ENCODE measurements at regions not wholly inside any gene's neighbourhood (a gene's known extent, or its start where the extent isn't known, plus 50 kb on each side); places are given as distances from the start of the nearest gene placed in this dataset.

DNA sequence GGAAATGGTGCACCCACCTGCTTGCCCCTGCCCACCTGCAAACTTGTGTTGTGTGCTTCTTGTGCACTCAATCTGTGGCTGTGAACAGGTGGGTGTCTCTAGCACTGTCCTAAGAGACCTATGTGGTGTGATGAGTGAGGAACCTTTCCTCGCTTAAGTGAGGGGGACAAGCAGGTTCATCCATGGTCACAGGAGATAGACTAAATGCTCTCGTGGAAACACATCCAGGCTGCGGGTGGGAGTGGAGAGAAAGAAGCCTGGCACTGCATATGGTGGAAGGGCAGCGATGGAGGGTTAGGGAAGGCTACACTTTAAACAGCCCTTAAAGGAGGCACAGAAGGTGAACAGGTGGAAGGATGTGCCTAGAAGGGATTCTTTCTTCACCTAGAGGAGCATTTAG is 330.9 kb downstream of the CXCL12 start:
- WGBS, 2 donors: 89 to 95% methylated on average over 4 of the region's 4 CpGs
- Histone ChIP-seq H3K4me1 (no peaks in the 10 kb centered on the region), H3K9me3 (no peaks in the 10 kb centered on the region), H3K4me3 (no peak overlapping the region), H3K27me3 (no peaks in the 10 kb centered on the region), H3K36me3 (ENCODE audit: low read depth, missing control alignments) (no peaks in the 10 kb centered on the region), H3K27ac (no peak overlapping the region)
- no peak for DNase-seq
- TF ChIP-seq POLR2A (IDR thresholded peaks at IDR 0.05): no peak
- TF ChIP-seq, protein P1, sequence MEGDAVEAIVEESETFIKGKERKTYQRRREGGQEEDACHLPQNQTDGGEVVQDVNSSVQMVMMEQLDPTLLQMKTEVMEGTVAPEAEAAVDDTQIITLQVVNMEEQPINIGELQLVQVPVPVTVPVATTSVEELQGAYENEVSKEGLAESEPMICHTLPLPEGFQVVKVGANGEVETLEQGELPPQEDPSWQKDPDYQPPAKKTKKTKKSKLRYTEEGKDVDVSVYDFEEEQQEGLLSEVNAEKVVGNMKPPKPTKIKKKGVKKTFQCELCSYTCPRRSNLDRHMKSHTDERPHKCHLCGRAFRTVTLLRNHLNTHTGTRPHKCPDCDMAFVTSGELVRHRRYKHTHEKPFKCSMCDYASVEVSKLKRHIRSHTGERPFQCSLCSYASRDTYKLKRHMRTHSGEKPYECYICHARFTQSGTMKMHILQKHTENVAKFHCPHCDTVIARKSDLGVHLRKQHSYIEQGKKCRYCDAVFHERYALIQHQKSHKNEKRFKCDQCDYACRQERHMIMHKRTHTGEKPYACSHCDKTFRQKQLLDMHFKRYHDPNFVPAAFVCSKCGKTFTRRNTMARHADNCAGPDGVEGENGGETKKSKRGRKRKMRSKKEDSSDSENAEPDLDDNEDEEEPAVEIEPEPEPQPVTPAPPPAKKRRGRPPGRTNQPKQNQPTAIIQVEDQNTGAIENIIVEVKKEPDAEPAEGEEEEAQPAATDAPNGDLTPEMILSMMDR (IDR thresholded peaks at IDR 0.05): no peak
- intact Hi-C loops (cut with DNase I; ENCODE audit: low total_unique reads): no loop called here

DNA sequence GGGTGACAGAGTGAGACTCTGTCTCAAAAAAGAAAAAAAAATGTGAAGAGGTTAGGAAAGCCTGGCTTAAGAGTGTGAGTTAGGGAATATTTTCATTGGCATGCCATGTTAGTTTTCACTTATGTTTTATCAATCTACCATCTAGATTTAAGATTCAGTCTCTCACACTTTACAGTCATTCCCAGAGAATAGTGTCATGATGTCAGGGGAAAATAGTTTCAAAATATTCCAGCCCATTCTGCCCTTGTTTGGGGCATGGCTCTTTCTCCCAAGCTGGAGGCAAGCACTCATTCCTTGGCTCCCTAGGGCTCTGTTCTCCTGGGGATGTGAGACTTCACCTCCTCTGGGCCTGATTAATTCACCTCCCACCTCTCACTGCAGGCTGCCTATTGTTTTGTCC is 331.5 kb downstream of the CXCL12 start:
- Histone ChIP-seq H3K27me3 (no peaks in the 10 kb centered on the region), H3K36me3 (ENCODE audit: low read depth, missing control alignments) (no peaks in the 10 kb centered on the region), H3K27ac (no peak overlapping the region), H3K4me1 (no peaks in the 10 kb centered on the region), H3K4me3 (no peak overlapping the region), H3K9me3 (no peaks in the 10 kb centered on the region)
- TF ChIP-seq, protein P1 (IDR thresholded peaks at IDR 0.05): no peak
- TF ChIP-seq POLR2A (IDR thresholded peaks at IDR 0.05): no peak
- intact Hi-C loops (cut with DNase I; ENCODE audit: low total_unique reads): no loop called here
- DNase-seq: no peak

DNA sequence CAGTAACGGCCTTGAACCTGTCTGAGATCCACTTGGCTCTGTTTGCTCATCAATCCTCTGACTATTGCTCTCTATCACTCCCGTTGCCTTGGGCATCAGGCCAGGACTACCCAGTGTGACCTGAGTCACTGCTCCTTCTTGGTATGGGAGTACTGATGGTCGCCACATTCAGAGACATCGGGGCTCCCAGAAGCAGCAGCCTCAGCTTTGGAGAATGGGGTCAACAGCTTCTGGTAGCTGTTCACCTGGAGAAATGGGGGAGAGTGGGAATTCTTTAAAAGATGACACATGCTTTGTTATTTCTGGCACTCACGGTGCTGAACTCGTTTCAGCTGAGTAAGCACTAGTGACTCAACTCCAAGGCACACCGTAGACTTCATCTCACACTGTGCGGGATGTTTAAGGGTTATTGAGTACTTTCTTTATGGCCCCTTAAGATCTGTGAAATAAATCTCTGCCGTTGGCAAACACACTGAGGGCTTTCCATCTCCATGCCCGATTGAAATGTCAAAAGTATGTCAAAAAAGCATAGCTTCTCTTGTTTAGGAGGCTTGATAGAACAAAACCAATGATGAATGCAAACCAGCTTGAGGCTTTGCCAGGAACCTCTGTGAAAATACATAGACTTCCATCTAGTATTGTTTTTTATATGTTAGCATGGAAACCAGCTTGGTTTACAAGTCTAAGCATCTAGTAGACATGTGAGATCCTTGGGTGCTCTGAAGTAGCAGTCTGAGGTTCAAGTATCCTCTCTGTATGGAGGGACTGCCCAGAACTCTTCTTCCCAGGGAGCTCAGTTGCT is 333.1 kb downstream of the CXCL12 start:
- Histone ChIP-seq H3K4me3 (no peak overlapping the region), H3K9me3 (no peaks in the 10 kb centered on the region), H3K27ac (no peak overlapping the region), H3K27me3 (no peaks in the 10 kb centered on the region), H3K4me1 (no peaks in the 10 kb centered on the region), H3K36me3 (ENCODE audit: low read depth, missing control alignments) (no peaks in the 10 kb centered on the region)
- TF ChIP-seq POLR2A (IDR thresholded peaks at IDR 0.05): no peak
- TF ChIP-seq, protein P1 (IDR thresholded peaks at IDR 0.05): no peak
- no peak for DNase-seq
- intact Hi-C loops (cut with DNase I; ENCODE audit: low total_unique reads): no loop called here
- WGBS, 2 donors: 50 to 61% methylated on average over 10 of the region's 10 CpGs

DNA sequence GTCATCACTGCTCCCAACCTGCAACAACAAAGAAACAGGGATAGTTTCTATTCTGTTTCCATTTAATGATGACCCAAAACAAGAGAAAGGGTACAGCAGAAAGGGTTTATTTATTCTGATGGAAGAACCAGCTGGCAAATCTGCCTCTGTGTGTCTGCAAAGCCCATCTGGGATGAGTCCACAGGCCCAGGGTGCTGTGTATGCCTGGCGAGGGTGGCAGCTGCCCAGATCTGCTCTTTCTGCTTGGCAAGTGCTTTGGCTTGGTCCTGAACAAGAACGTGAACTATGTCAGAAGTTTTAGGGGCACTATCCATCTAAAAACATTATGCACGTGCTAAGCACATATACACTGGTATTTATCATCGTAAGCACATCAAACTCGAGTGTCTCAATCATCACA is 333.8 kb downstream of the CXCL12 start:
- no peak overlapping the region for H3K4me3 ChIP-seq
- no peaks in the 10 kb centered on the region for H3K27me3 ChIP-seq
- WGBS, 2 donors: 80 to 86% methylated on average over 5 of the region's 5 CpGs
- no peaks in the 10 kb centered on the region for H3K36me3 ChIP-seq (ENCODE audit: low read depth, missing control alignments)
- no peaks in the 10 kb centered on the region for H3K4me1 ChIP-seq
- intact Hi-C loops (cut with DNase I; ENCODE audit: low total_unique reads): no loop called here
- no peaks in the 10 kb centered on the region for H3K9me3 ChIP-seq
- no peak overlapping the region for H3K27ac ChIP-seq
- DNase-seq: no peak
- TF ChIP-seq, protein P1 (IDR thresholded peaks at IDR 0.05): no peak
- TF ChIP-seq POLR2A (IDR thresholded peaks at IDR 0.05): no peak
